HG02943 (cell line): ENCODE measurements at regions not wholly inside any gene's neighbourhood (a gene's known extent, or its start where the extent isn't known, plus 50 kb on each side); places are given as distances from the start of the nearest gene placed in this dataset.

Experiments used
- ATAC-seq: cut with Tn5 transposase; IDR thresholded peaks from one replicate; pipeline ENCODE4 v1.9.1; 2021; ENCODE audit warnings: mild to moderate bottlenecking, low read depth, moderate library complexity; ENCODE audit not compliant: unreplicated experiment

- no peak for ATAC-seq
These were observed 166.4 kb upstream of the PROX1 start for GRCh38 chr1:213821175-213821942.

- no peak for ATAC-seq
These were observed 165.8 kb upstream of the PROX1 start for GRCh38 chr1:213821943-213822334.

DNA sequence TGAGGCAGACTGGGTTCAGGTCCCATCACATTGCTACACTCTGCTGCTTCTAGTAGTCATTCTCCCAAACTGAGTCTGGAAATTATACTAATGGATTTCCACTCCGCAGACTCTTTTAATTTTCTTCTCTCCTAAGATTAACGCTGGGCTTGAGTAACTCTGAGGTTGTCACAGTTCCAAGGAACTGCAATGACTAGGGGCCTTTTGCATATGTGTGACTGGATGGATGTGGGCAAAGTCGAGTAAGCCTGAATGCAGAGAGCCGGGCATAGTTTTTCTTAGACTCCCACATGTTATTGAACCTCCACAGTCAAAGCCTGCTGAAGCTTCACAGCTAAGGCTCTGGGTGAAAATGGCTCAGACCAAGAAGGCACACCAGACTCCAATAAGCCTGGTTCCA lies 160.9 kb upstream of the PROX1 start:
- ATAC-seq: no peak

DNA sequence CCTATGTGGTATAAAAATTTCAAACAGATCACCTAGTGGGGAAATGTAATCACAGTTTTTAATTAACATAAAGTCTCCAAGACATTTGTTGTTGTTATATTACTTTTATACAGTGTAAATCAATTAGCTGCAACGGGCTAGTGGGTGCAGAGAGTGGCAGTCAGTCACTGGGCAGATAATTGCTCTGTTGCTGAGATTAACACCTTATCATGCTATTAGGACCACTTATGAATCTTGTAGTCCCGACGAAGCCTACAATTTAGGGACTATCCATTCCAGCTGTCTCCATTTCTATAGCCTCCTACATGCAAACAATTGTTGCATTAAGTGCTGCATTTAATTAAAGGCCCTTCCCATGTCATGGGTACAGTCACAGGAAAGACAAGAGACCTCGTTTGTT lies 158.9 kb upstream of the PROX1 start:
- no peak for ATAC-seq

GRCh38 chr1:213829780-213830179 lies 158.0 kb upstream of the PROX1 start:
- ATAC-seq: no peak

- no peak for ATAC-seq
These were observed 157.4 kb upstream of the PROX1 start for GRCh38 chr1:213830371-213830770.

- ATAC-seq: no peak
These were observed 147.2 kb upstream of the PROX1 start for GRCh38 chr1:213840575-213840974.

- no peak for ATAC-seq
These were observed 143.1 kb upstream of the PROX1 start for GRCh38 chr1:213844632-213845031.

GRCh38 chr1:213852107-213852506 lies 135.7 kb upstream of the PROX1 start:
- ATAC-seq: no peak

DNA sequence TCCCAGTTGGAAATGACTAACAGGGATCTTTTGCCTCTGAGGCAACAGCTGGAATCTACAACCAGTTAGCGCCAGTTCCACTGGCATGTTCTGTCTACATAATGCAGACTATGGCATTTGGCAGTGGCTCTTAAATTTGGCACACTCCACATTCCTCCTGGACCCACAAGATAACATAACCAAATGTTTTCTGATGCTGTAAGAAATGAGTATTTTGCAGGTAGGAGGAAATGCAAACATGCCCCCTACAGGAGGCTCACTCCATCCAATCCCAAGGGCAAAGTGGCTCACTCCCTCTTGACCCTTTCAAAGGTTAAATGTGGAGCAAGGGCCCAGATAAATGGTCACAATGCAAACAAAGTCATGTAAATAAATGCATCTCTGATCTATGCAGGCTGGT lies 129.2 kb upstream of the PROX1 start:
- no peak for ATAC-seq

DNA sequence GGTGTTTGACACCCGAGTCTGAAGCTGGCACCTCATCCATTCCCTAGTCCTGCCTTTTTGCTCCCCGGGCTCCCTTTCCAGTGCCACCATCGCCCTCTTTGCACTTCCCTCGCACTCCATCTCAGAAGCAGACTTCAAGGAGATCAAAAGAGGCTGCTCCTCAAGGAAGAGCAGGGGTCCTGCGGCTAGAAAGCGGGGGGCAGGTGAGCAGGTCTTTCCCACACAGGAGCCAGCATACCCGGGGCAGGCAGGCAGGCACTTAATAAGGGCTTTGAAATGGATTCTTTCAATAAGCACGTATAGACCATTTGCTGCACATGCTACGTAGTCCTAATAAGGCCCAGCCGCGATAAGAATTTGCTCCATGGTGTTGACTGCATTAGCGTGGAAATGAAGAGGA lies 125.9 kb upstream of the PROX1 start:
- ATAC-seq: no peak

DNA sequence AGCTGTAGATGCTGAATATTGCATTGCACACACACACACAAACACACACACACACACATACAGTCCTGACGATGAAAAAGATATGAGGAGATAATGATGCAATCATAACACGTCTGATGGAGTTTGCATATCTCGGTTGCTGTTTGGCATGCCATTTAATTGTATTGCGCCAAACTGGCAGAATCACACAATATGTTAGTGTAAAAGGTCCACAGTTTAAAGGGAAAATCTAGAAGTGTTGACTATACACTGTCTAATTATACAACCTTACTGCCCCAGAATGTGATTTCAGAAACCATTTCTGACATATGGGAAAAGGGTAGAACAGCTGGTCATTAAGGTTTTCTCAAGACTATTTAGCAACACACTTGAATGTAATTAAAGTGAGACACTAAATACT lies 123.7 kb upstream of the PROX1 start:
- no peak for ATAC-seq

- ATAC-seq: no peak
These were observed 119.3 kb upstream of the PROX1 start for GRCh38 chr1:213868482-213868881.

DNA sequence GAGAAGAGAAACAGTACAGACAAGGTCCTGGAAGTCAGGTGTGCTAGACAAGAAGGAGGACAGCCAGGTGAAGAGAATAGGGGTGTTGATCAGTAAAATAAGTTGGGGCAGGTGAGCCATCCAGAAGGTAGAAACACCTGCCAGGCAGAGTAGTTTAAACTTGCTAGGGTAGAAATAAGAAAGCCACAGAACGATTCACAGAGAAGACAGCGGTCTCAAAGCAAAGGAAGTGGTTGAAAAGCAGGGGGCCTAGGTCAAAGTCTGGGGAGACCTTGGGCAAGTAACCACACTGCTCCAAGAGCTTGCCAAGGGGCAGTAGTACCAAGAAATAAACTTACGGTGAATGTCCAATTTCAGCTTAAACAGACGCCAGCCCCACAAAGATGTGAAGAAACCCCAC lies 116.6 kb upstream of the PROX1 start:
- ATAC-seq: no peak

GRCh38 chr1:213874789-213875188 lies 113.0 kb upstream of the PROX1 start:
- no peak for ATAC-seq

DNA sequence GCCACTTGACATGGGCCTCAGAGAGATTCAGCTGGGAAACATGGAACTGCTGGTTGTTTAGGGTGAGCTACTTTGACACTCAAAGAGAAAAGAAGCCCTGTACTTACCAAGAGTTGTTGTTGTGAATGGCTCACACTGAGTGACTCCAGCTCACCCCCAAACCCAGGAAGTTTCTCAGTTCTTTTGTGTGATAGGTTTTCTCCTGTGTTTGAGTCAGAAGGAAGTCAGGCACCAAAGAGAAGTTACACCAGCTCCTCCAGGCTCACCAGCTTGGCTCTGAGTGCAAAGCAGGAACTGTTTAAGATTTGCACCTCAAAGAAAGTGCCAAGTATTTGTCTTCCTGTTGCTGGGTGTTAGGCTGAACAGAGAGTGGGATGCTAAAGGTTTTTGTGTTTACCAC lies 111.2 kb upstream of the PROX1 start:
- no peak for ATAC-seq

DNA sequence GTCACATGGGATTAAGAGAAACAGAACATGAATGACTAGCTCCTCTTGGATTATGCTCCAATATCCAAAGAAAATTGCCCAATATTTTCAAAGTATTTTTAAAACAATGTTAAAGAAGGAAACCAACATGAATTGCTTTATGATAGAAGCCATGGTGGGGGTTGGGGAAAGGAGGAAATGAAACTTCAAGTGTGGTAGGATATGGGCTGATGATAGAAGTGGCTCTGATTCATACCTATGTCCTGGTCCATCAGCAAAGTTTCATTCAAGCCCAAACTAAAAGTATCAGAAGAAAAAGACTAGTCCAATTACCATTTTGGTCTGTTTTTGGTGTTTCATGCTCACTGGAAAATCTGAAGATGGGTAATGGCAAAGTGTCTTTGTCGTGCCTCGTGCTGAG lies 104.2 kb upstream of the PROX1 start:
- no peak for ATAC-seq

GRCh38 chr1:213884402-213884801 lies 103.4 kb upstream of the PROX1 start:
- no peak for ATAC-seq

DNA sequence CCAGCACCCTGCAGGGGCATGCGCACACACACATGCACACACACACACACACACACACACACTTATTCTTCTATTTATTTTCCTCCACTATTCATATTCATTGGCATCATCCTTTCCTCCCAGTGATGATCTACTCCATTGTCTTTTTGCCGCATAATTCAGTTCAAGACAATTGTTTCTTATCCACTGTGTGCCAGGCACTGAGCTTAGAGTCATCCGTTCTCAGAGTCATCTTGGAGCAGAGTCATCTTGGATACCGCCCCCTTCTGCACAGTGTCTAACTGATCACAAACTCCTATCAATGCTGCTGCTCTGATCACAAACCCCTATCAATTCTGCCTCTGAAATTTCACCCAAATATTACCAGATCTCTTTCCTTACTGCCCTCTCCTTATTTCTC lies 102.8 kb upstream of the PROX1 start:
- ATAC-seq: no peak

DNA sequence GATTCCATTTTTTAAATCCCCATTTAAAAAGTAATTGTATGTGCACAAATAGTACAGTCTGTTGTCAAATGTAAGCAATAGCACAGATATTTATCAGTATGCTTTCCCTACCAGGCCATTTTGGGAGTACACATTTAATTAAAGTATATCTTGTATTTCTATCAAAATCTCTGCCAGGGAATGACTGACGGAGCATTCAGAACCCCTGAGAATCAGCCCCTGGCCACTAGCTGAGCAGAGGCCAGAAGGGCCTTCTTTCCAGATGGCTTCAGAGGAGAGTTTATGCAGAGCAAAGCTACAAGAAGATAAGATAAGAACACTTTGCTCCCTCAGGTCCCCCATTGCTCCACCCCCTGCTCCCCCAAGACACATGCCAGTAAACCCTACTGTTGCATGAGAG lies 99.9 kb upstream of the PROX1 start:
- no peak for ATAC-seq

DNA sequence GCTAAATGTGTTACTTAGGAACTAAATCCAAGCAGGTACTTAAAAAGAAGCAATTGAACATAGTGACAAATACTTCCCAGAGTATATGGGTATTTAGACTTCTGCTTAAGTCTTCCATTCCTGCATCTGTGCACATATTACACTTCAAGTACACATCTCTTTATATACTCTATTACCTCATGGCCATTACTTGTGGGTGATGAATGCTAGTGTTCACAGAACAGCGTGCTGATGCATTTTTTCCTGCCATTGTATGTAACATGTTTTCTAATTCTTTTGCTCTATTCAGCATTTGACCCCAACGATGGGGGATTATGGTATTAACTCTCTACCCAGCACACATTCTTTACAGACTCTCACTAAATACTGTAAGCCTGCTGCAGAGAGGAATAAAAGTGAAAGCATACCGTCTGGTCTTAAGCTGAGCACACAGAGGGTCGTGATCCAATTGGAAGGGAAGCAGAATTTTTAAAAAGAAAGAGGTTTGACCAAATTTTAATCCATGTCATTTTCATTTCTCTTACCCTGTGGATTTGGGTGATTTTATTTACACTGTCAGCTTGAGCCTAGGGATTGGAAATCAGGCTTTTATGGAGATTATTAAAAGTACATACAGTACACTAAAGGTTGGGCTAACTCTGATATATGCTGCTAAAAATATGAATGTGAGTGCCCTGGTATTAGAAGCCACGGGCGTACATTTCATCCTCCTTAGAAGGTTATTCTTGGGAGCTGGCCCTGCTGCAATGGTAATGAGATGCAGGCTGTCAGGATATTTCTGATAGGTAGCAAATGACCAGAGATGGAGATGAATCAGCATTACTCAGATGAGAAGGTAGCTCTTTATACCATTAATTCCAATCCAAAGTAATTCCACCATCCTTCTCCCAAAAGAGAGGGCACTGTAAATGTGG lies 95.5 kb upstream of the PROX1 start:
- ATAC-seq: no peak

GRCh38 chr1:213898684-213899083 lies 89.1 kb upstream of the PROX1 start:
- ATAC-seq: no peak
